GM12878 (cell line): ENCODE measurements at regions not wholly inside any gene's neighbourhood (a gene's known extent, or its start where the extent isn't known, plus 50 kb on each side); places are given as distances from the start of the nearest gene placed in this dataset.

ENCODE experiments used
- ATAC-seq: fragments of 200-7000 bp; cut with Tn5 transposase; 3 replicates; pipeline ENCODE4 v1.9.1; 2020; ENCODE audit warnings: mild to moderate bottlenecking, moderate library complexity
- BruUV-seq: library from RNA; stranded (reverse); fragments of 400-500 nt; replicated peaks from 2 replicates; lab custom pipeline; 2021; lab: Mats Ljungman, UMichigan
- CTCF ChIA-PET: fragments of 300-600 bp; sonication (Branson Sonifier 250); formaldehyde crosslinking; extraction: SDS; loops from one replicate; lab custom pipeline; 2021; ENCODE audit warnings: inconsistent platforms; lab: Yijun Ruan, JAX
- POLR2A ChIA-PET: fragments of 350-600 bp; formaldehyde crosslinking; extraction: SDS; loops from one replicate; lab custom pipeline; 2021; ENCODE audit warnings: inconsistent platforms; lab: Charles Lee
- RAD21 ChIA-PET: fragments of 300-600 bp; sonication (Branson Sonifier 250); formaldehyde crosslinking; loops from one replicate; lab custom pipeline; 2023; ENCODE audit warnings: antibody characterized with exemption; ENCODE audit not compliant: unreplicated experiment; lab: Charles Lee
- SMC1A ChIA-PET: fragments of 300-600 bp; sonication (Branson Sonifier 250); formaldehyde crosslinking; loops from one replicate; lab custom pipeline; 2023; ENCODE audit not compliant: unreplicated experiment, uncharacterized antibody; lab: Charles Lee
- DNase-seq: peaks from one replicate; pipeline ENCODE4 v3.0.0-alpha.2; 2011; ENCODE audit warnings: low read depth, low spot score
- FAIRE-seq: peaks from 3 replicates; lab custom pipeline; 2011; peaks lifted over from hg19 to GRCh38; lab: Jason Lieb, UNC
- H2AFZ ChIP-seq: 2 replicates; pipeline ENCODE4 v1.6.0; 2011; ENCODE audit warnings: low read depth, low read length, control low read depth; ENCODE audit not compliant: control insufficient read depth
- H3K27ac ChIP-seq: 2 replicates; pipeline ENCODE4 v1.5.1; 2011; ENCODE audit warnings: control low read depth; ENCODE audit not compliant: control insufficient read depth, insufficient read depth
- H3K27me3 ChIP-seq, 2 experiments: replicated peaks in 1 of 2; 2 replicates each; pipeline versions ENCODE4 v1.6.0 to v1.6.1; 2011; ENCODE audit warnings: low read length in 1 of 2; ENCODE audit not compliant: control insufficient read depth in 2 of 2, insufficient read depth in 2 of 2
- H3K36me3 ChIP-seq, 2 experiments: 2 replicates each; pipeline ENCODE4 v1.5.1; 2011; ENCODE audit warnings: low read length in 1 of 2; ENCODE audit not compliant: control insufficient read depth in 2 of 2, insufficient read depth in 2 of 2
- H3K4me1 ChIP-seq: 2 replicates; pipeline ENCODE4 v1.6.1; 2011; ENCODE audit warnings: mild to moderate bottlenecking, low read length, moderate library complexity, mixed read lengths; ENCODE audit not compliant: control insufficient read depth, insufficient read depth
- H3K4me2 ChIP-seq: 2 replicates; pipeline ENCODE4 v1.6.0; 2011; ENCODE audit warnings: control low read depth; ENCODE audit not compliant: control insufficient read depth, insufficient read depth
- H3K4me3 ChIP-seq: fragments of 200-600 bp; sonication (generic); 2 replicates; pipeline ENCODE4 v1.5.1; 2016
- H3K79me2 ChIP-seq: 2 replicates; pipeline ENCODE4 v1.6.0; 2011; ENCODE audit warnings: low read length; ENCODE audit not compliant: control insufficient read depth, insufficient read depth
- H3K9ac ChIP-seq: 2 replicates; pipeline ENCODE4 v1.8.0; 2011; ENCODE audit warnings: low read length, control low read depth, mixed read lengths; ENCODE audit not compliant: control insufficient read depth, insufficient read depth
- H3K9me3 ChIP-seq: replicated peaks from 3 replicates; pipeline ENCODE4 v1.5.1; 2011; ENCODE audit warnings: mild to moderate bottlenecking, low read length; ENCODE audit not compliant: control insufficient read depth, insufficient read depth
- H4K20me1 ChIP-seq: 2 replicates; pipeline ENCODE4 v1.6.0; 2011; ENCODE audit not compliant: control insufficient read depth, insufficient read depth
- E2F4 ChIP-seq: IDR thresholded peaks from 2 replicates; pipeline ENCODE4 v1.6.1; 2012; ENCODE audit warnings: low read depth, low read length, improper control_type of control experiment
- ESRRA ChIP-seq: IDR thresholded peaks from 2 replicates; pipeline ENCODE4 v1.6.1; 2012; ENCODE audit warnings: mild to moderate bottlenecking, low read length, improper control_type of control experiment
- NFYB ChIP-seq: IDR thresholded peaks from 2 replicates; pipeline ENCODE4 v1.6.1; 2011; ENCODE audit warnings: low read depth, mild to moderate bottlenecking, low read length, improper control_type of control experiment, moderate library complexity; ENCODE audit not compliant: insufficient read depth
- NR2C2 ChIP-seq: IDR thresholded peaks from 2 replicates; pipeline ENCODE4 v1.6.1; 2011; ENCODE audit warnings: borderline replicate concordance, low read depth; ENCODE audit not compliant: control insufficient read depth, insufficient read length
- SKIL ChIP-seq: fragments of 450-650 bp; IDR thresholded peaks from 2 replicates; pipeline ENCODE4 v1.6.1; 2017; ENCODE audit warnings: mild to moderate bottlenecking, low read depth, inconsistent platforms; ENCODE audit not compliant: poor library complexity, severe bottlenecking
- SUZ12 ChIP-seq: fragments of 200-600 bp; sonication (generic); IDR thresholded peaks from one replicate; pipeline ENCODE4 v1.6.1; 2018; ENCODE audit warnings: antibody characterized with exemption, mild to moderate bottlenecking; ENCODE audit not compliant: unreplicated experiment
- WGBS: methylation state at CpG from one replicate; pipeline ENCODE4 v1.1.6; 2016; ENCODE audit warnings: low lambda C conversion rate; ENCODE audit not compliant: insufficient replicate concordance, insufficient coverage; ENCODE audit errors: missing lambda C conversion rate; 5-methylcytosine and 5-hydroxymethylcytosine counted together
- in situ Hi-C: fragments of 300-500 bp; cut with MboI; formaldehyde crosslinking; loops from 9 replicates; pipeline ENCODE4 v1.14.3; 2018; ENCODE audit warnings: mixed read lengths
- intact Hi-C: fragments of 100-400 bp; cut with micrococcal nuclease; formaldehyde crosslinking; loops from one replicate; pipeline ENCODE4 v1.14.2; 2022; ENCODE audit not compliant: unreplicated experiment

GRCh38 chr4:41806807-41807206 is 58.3 kb upstream of the PHOX2B start:
- no peaks in the 10 kb centered on the region for H3K36me3 ChIP-seq
- POLR2A ChIA-PET: no interaction called here
- H3K4me2 ChIP-seq: no peak overlapping the region
- no peak overlapping the region for H3K9ac ChIP-seq
- SMC1A ChIA-PET: no interaction called here
- no peak overlapping the region for H3K27ac ChIP-seq
- in situ Hi-C loops (no loop called here), intact Hi-C loops (no loop called here)
- H3K79me2 ChIP-seq: no peaks in the 10 kb centered on the region
- CTCF ChIA-PET: no interaction called here
- no TSS peak for BruUV-seq
- no peak overlapping the region for H3K4me3 ChIP-seq
- no peaks in the 10 kb centered on the region for H3K9me3 ChIP-seq
- H4K20me1 ChIP-seq: no peaks in the 10 kb centered on the region
- 62% methylated on average over 3 of the region's 3 CpGs for WGBS
- RAD21 ChIA-PET: no interaction called here
- no peak for ATAC-seq
- DNase-seq: no peak
- no peaks in the 10 kb centered on the region for H3K4me1 ChIP-seq
- no peak for FAIRE-seq
- no peak overlapping the region for H2AFZ ChIP-seq
- peaks cover 0 to 9% of the 10 kb centered on the region in 2 experiments; a peak in 2 of 4 replicates for H3K27me3 ChIP-seq
- TF ChIP-seq ESRRA (no peak), E2F4 (no peak), NFYB (no peak), SUZ12 (no peak), NR2C2 (no peak), SKIL (no peak)
